AG04450 (cell line): ENCODE measurements at regions not wholly inside any gene's neighbourhood (a gene's known extent, or its start where the extent isn't known, plus 50 kb on each side); places are given as distances from the start of the nearest gene placed in this dataset.

Experiments used
- CTCF ChIA-PET: fragments of 300-600, 350-600 bp; formaldehyde crosslinking; extraction: SDS; loops from one replicate; lab custom pipeline; 2022; ENCODE audit warnings: antibody characterized with exemption, inconsistent platforms; lab: Charles Lee
- POLR2A ChIA-PET: fragments of 350-600 bp; formaldehyde crosslinking; extraction: SDS; loops from one replicate; lab custom pipeline; 2021; ENCODE audit warnings: antibody characterized with exemption, inconsistent platforms; lab: Yijun Ruan, JAX
- DNase-seq: peaks from one replicate; pipeline ENCODE4 v3.0.0-alpha.2; 2011; ENCODE audit warnings: low read depth, low spot score
- H3K27ac ChIP-seq: one replicate; pipeline ENCODE4 v1.5.1; 2012; ENCODE audit warnings: low read depth, low read length, control low read depth
- H3K27me3 ChIP-seq: one replicate; pipeline ENCODE4 v1.6.0; 2012; ENCODE audit warnings: low read length; ENCODE audit not compliant: control insufficient read depth, insufficient read depth
- H3K4me3 ChIP-seq: 2 replicates; pipeline ENCODE4 v1.5.1; 2011; ENCODE audit warnings: mild to moderate bottlenecking, low read depth, low read length, control low read depth
- H3K9me3 ChIP-seq: 2 replicates; pipeline ENCODE4 v1.5.1; 2012; ENCODE audit warnings: low read length; ENCODE audit not compliant: control insufficient read depth, insufficient read depth
- CTCF ChIP-seq: IDR thresholded peaks from 2 replicates; pipeline ENCODE4 v1.5.1; 2011; ENCODE audit warnings: low read depth, low read length, control low read depth, inconsistent platforms

GRCh38 chr4:84231539-84232055 is 267.5 kb downstream of the NKX6-1 start:
- no peak for TF ChIP-seq CTCF
- Histone ChIP-seq H3K9me3 (no peaks in the 10 kb centered on the region), H3K4me3 (no peak overlapping the region), H3K27ac (no peak overlapping the region), H3K27me3 (no peaks in the 10 kb centered on the region)
- DNase-seq, result no peak
- POLR2A ChIA-PET, result no interaction called here
- CTCF ChIA-PET, result no interaction called here

GRCh38 chr4:84224522-84224921 is 274.6 kb downstream of the NKX6-1 start:
- no peaks in the 10 kb centered on the region for H3K9me3 ChIP-seq
- POLR2A ChIA-PET, result no interaction called here
- H3K4me3 ChIP-seq, result no peak overlapping the region
- DNase-seq, result no peak
- CTCF ChIA-PET, result no interaction called here
- no peaks in the 10 kb centered on the region for H3K27me3 ChIP-seq
- no peak overlapping the region for H3K27ac ChIP-seq
- no peak for TF ChIP-seq CTCF

- TF ChIP-seq CTCF, result no peak
- Histone ChIP-seq H3K27me3 (no peaks in the 10 kb centered on the region), H3K9me3 (no peaks in the 10 kb centered on the region), H3K27ac (no peak overlapping the region), H3K4me3 (no peak overlapping the region)
- DNase-seq, result no peak
- POLR2A ChIA-PET, result no interaction called here
- CTCF ChIA-PET, result no interaction called here
These were observed 277.4 kb downstream of the NKX6-1 start for GRCh38 chr4:84221704-84222103.

- ChIA-PET CTCF (no interaction called here), POLR2A (no interaction called here)
- no peak for DNase-seq
- Histone ChIP-seq H3K9me3 (no peaks in the 10 kb centered on the region), H3K27ac (no peak overlapping the region), H3K27me3 (no peaks in the 10 kb centered on the region), H3K4me3 (no peak overlapping the region)
- TF ChIP-seq CTCF, result no peak
These were observed 278.1 kb downstream of the NKX6-1 start for GRCh38 chr4:84220990-84221389.

- no peak for DNase-seq
- H3K4me3 ChIP-seq, result no peak overlapping the region
- POLR2A ChIA-PET, result no interaction called here
- no peaks in the 10 kb centered on the region for H3K9me3 ChIP-seq
- H3K27ac ChIP-seq, result no peak overlapping the region
- CTCF ChIA-PET, result no interaction called here
- H3K27me3 ChIP-seq, result no peaks in the 10 kb centered on the region
- no peak for TF ChIP-seq CTCF
These were observed 279.4 kb downstream of the NKX6-1 start for GRCh38 chr4:84219656-84220055.
